Hematopoietic multipotent progenitor cell treated with erythropoietin and hydrocortisone succinate and interleukin-3 and kit ligand, for 4 days (in vitro differentiated cells): ENCODE measurements at regions not wholly inside any gene's neighbourhood (a gene's known extent, or its start where the extent isn't known, plus 50 kb on each side); places are given as distances from the start of the nearest gene placed in this dataset.
A peak's percentile ranks its signal among the peaks of the same experiment; 100 is the strongest.
"Not testable (repeated sequence)": the region's sequence is repeated elsewhere in the genome, so short reads cannot be mapped to it uniquely, and the experiment has no call there.

Experiments
- DNase-seq: peaks from one replicate; pipeline ENCODE4 v3.0.0-alpha.2; 2015

GRCh38 chr3:193129607-193130006, 111.4 kb upstream of the PLAAT1 start:
- DNase-seq, result no peak

- no peak for DNase-seq
Measured at GRCh38 chr3:193130576-193130975, 110.4 kb upstream of the PLAAT1 start.

GRCh38 chr3:193132241-193132640, 108.8 kb upstream of the PLAAT1 start:
- no peak for DNase-seq

- DNase-seq, result no peak
Measured at GRCh38 chr3:193132964-193133363, 108.1 kb upstream of the PLAAT1 start.

GRCh38 chr3:193134856-193135255, 106.2 kb upstream of the PLAAT1 start:
- no peak for DNase-seq

- DNase-seq, result no peak
Measured at GRCh38 chr3:193140381-193140780, 100.6 kb upstream of the PLAAT1 start.

- no peak for DNase-seq
Measured at GRCh38 chr3:193145248-193145647, 95.8 kb upstream of the PLAAT1 start.

- DNase-seq, result no peak
Measured at GRCh38 chr3:193148688-193149473, 92.1 kb upstream of the PLAAT1 start.

- no peak for DNase-seq
Measured at GRCh38 chr3:193149998-193150397, 91.0 kb upstream of the PLAAT1 start.

- not testable (repeated sequence) for DNase-seq
Measured at GRCh38 chr3:193155044-193155781, 85.8 kb upstream of the PLAAT1 start.

- DNase-seq, result no peak
Measured at GRCh38 chr3:193157051-193157450, 84.0 kb upstream of the PLAAT1 start.

GRCh38 chr3:193165431-193166120, 75.4 kb upstream of the PLAAT1 start:
- no peak for DNase-seq

GRCh38 chr3:193168931-193169330, 72.1 kb upstream of the PLAAT1 start:
- no peak for DNase-seq

GRCh38 chr3:193174140-193174539, 66.9 kb upstream of the PLAAT1 start:
- DNase-seq, result no peak

GRCh38 chr3:193179332-193180012, 61.5 kb upstream of the PLAAT1 start:
- DNase-seq, result not testable (repeated sequence)

GRCh38 chr3:193187070-193187722, 53.8 kb upstream of the PLAAT1 start:
- DNase-seq, result no peak

- DNase-seq, result peak; percentile 71
Measured at GRCh38 chr3:193190146-193190786, 50.8 kb upstream of the PLAAT1 start.
